GM21526 (cell line): ENCODE measurements at regions not wholly inside any gene's neighbourhood (a gene's known extent, or its start where the extent isn't known, plus 50 kb on each side); places are given as distances from the start of the nearest gene placed in this dataset.
A peak's percentile ranks its signal among the peaks of the same experiment; 100 is the strongest.

ENCODE experiments used
- ATAC-seq: cut with Tn5 transposase; IDR thresholded peaks from one replicate; pipeline ENCODE4 v1.9.1; 2021; ENCODE audit warnings: moderate library complexity; ENCODE audit not compliant: unreplicated experiment, low FRiP score

DNA sequence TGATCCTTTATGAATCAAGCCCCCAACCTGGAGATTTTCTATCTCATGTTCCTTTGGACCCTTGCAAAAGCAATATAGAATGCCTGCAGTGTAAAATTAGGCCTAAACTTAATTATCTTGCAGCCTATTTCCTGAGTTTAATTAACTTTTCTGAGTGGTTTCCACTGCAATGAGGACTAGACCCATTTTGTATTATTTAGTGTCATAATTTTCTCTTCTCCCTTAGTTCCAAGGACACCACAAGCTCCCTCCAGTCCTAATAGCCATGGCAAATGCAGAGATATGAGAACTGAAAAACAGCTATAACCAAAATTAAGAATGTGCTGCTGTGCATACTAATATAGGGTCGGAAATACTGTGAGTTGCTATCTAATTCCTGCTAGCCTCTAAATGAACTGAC is 90.9 kb upstream of the GRAMD2B start:
- ATAC-seq, result no peak

DNA sequence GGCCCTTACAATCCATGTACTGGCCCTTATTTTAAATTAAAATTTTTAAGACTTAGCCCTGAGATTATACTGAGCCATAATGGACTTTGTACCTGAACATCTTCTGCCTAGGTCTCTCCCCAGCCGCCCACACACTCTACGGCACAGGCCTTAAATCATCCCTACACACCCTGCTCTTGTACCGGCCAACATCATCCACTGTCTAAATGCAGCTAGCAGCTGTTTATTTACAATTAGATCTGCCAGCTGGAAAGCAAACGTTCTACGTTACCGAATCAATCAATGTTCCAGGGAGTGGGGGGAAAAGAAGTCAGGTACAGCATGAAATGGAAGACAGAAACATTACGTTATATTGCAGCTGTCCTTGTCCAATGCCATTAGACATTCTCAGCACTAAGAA is 88.4 kb upstream of the GRAMD2B start:
- ATAC-seq, result no peak

DNA sequence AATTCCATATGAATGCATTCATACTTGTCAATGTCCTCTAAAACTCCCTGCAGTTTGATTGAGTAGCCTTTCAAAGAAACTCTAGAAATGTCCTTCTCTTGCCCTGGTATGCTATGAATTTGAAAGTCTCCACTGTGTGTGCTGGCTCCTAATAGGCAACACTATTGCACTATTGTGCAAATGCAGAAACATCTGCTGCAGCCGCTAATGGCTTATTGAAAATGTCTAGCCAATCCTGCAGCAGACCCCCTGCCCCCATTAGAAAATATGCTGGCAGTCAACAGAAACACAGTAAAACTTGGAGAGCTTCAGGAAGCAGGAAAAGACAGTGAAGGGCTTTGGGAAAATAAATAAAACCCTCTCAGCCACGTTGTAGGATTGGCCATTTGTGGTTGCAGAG is 87.3 kb upstream of the GRAMD2B start:
- no peak for ATAC-seq

DNA sequence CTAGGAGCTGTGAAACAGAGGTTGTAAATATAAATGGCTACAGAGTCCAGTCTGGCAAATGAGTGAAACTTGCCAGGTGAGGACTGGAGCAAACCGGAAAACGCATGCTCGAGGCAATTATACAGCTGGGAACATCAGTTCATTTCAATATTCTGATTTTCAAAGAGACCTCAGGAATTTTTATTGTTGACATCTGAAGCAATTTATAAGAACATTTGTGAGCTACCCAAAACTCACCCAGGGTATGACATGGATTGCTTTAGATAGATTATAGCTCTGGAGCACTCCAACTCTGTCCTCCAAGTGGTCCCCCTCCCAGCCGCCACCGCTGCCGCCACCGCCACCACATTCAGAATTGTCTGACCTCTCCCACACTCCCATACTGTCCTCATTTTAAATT is 84.6 kb upstream of the GRAMD2B start:
- no peak for ATAC-seq

DNA sequence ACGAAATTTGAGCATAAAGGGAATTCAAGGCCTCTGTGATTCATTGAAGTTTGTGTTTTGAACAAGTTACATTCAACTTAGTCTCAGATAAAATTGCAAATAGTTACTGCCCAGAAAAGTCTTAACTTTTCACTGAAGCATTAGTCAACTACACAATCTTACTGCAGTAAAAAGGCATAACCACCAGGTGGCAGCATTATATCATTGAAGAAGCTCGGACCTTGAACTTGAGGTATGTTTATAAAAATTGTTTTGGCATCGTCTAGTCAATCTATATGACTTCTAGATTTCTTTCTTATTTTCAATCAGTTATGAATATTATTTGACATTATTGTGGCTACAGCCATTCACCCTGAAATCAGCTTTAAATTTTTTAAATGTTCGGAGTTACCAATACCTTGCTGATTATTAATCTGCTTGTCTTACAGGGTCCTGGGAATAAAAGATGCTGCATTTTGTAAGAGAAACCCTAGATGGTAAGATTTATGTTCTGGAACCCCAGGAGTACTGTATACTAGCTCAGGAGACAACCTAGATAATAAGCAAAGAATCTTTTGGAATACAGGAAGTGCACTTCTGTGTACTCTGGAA is 83.9 kb upstream of the GRAMD2B start:
- peak; percentile 66 for ATAC-seq

DNA sequence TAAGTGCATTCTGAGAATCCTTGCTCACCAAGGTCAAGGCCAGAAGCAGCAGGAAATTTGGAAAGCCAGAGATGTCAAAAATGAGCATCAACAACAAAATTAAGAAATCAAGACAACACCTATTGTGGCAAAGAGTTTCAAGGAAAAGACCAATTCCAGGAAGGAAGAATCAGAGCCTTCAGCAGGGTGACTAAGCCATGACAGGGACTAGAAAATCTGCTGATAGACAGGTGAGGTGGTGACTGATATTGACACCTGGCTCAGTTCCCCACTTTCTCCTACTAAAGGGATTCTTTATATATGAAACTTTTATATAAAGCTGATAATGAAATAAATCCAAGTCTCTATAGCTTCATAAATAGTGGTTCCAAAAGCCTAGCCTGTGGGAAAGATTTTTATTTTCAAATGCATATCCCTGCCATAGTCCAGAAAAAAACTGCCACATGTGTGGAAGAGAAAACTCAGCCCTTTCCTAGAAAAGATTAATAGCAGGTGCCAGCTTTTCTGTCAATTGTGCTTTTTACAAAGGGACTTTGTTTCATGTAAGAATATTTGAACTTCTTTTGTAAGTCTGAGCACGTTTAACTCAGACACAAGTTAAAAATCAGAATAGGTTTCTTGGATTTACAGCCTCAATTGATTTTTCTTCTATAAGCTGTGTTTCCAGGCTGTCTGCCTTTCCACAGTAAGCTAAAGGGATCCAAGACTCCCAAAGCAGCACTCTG is 81.1 kb upstream of the GRAMD2B start:
- ATAC-seq, result no peak

DNA sequence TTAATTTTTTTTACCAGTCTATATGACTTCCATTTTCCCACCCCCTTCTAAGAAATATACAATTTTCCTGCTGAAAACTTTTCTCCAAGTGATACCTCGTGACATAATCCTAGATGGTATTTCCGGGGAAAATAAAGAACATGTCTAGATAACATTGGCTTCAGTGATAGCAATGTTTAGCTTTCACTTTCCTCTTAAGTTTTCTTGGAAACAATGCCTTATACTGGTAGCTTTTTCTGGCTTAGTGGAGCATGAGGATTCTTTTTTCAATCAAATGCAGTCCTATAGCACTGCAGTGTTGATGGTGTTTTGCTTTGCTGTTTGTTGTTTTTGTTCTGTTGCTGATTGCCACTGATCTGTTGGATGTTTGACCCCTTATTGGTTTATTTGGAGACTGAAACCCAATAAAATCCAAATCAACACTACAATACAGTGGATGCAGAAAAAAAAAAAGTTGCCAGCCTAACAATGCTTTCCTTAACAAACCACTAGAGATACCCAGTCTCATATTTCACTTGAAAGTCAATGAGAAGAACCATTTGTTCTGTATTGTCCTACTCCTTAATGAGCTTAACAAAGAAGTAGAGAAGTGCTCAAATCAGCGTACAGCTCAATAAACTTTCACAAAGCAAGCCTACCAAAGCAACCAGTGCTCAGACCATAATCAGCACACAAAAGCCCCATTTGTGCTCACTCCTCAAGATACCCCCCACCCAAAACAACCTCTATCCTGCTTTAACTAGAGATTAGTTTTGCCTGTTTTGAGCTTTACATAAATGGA is 74.2 kb upstream of the GRAMD2B start:
- no peak for ATAC-seq

DNA sequence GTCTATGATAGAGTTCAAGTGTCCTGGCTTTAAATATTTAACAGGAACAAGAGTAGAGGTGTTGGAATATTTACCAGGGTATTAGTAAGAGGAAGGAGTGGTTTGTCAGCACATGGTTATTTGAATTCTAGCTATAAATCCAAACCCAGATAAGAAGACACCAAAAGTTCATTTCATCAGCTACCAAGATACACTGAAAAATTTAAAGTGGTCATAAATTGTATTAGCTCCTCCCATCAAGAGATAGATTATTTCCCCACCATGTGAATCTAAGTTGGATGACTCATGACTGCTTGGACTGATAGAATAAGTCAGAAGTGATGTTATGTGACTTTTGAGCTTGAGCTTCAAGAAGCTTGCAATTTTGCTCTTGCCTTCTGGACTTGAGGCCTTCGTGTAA is 72.1 kb upstream of the GRAMD2B start:
- no peak for ATAC-seq

DNA sequence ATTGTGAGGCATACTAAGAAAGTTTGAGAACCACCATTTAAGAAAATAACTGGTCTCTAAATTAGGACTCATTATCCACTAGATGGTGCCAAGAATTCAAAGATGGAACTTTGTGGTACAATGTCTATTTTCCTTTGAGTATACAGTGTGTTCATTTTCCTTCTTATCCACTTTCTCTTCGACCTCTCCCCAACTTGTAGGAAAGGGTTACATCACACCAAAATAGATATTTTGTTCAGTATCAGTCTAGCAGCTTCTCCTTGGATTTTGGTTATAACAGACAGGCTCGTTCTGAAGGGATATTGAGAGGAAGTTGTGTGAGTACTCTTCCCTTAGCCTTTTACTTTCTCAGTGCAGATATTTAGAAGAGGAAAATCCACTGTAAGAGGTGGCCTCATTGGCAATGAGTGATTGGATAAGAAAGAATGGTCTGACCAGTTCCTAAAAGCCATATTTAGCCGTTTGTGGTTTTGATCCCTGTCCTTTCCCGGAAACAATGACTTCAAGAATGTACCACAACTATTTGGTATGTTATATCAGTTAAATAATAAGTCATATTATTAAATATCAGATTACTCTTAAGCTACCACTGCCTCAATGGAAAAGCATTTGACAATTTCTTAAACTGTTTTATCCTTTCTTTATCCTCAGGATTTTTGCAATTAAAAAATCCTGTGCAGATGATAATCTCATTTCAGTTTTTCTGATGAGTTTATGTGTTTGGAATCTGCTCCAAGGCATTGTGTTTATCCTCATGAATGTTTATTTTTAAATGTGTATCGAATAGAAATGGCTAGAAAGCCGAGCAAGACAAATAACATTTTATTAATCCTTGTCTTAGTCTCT is 69.0 kb upstream of the GRAMD2B start:
- no peak for ATAC-seq

DNA sequence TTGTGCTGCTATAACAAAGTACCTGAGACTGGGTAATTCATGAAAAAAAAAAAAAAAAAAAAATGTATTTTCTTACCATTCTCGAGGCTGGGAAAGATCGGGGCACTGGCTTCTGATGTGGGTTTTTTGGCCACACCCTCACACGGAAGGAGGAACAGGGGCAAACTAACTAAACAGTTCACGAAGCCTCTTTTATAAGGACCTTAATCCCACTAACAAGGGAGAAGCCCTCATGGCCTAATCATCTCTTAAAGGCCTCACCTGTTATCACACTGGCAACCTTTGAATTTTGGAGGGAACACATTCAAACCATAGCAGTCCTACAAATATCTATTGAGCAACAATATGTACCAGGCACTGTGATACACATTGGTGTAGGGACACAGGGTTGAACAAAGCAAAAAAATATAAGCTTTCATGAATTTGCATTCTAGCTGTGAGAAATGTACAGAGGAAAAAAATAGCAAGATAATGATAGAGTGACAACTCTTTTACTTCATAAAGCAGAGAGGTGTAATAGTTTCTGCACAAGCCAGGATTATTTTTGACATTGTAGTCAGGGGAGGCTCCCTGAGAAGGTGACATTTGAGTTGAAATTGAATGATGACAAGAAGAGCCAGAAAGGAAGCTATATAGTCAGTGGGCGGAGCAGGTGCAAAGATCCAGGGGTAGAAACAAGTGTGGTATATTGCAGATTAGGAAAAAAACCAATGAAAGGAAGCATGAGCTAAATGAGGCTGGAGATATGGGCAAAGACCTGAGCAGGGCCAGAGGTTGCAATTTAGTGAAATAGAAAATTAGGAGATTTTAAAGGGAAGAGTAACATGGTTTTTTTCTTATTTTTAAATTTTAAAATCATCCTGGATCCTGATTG is 68.1 kb upstream of the GRAMD2B start:
- ATAC-seq, result no peak

DNA sequence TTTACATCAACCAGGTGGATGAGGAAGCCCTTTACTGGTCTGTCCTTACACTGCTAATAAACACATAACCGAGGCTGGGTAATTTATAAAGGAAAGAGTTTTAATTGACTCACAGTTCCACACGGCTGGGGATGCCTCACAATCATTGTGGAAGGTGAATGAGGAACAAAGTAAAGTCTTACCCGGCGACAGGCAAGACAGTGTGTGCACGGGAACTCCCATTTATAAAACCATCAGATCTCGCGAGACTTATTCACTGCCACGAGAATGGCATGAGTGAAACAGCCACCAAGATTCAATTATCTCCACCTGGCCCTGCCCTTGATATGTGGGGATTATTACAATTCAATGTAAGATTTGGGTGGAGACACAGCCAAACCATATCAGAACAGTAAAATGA is 67.3 kb upstream of the GRAMD2B start:
- no peak for ATAC-seq

DNA sequence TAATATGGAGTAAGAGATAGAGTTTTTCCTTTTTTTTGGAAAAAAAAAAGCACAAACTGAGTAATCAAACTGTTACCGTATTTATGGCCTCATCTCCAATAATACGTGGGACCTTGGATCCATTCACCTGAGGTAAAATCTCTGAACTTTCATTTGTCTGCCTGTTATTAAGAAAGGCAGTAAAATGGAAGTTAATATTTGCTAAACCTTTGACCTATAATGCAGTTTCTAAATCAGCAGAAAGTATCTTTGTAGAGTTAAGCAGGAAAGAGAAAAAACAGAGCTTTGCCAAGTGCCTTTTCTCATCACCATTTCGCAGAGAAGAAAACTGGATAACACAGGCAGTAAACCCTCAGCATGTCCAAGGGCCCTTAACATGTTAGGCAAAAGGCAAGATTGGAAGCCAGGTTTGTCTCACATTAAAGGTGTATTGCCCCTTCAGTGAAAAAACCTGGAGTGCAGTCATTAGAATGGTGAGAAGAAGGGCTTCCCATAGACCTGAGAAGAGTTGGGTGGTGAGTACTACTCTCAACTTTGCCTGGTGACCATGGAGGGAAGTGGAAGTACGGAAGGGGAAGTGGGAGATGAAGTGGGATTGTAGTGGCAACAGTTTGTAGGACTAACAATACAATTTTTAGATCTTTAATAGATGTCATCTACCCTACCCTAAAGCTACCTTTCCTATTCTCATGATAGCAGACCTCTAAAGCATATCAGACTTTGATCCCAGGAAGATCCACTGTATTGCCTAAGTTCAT is 65.4 kb upstream of the GRAMD2B start:
- no peak for ATAC-seq

DNA sequence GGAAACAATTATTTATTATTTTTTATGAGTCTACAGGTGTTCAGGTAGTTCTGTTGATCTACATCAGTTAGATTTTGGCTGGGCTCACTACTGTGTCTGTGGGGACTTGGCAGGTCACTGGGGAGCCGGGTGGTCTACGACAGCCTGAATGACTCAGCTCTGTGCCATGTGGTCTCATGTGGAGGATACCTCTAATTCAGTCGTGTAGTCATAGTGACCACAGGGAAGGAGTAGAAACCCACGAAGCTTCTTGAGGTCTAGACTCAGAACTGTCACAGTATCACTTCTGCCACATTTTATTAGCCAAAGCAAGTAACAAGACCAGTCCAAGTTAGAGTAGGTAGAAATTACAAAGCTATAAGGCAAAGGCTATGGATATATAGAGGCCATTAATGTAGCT is 64.7 kb upstream of the GRAMD2B start:
- peak; percentile 93 for ATAC-seq

DNA sequence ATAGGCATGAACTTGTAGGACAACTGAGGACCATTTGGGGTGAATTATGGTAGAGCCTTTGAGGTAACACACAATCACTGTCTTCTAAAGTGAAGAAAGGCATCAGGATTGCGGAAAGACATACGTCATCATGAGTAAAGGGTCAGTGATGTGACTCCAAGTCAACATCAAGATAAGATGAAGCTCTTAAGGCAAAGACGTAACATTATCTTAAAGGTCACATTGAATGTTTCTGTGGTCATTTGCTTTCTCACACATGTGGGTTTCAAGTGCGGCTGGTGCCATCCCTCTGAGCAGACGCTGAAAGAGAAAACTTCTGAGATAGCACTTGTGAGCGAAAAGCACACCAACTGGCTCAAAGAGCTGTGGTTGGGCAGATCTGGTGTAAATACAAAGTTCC is 63.3 kb upstream of the GRAMD2B start:
- ATAC-seq, result no peak

DNA sequence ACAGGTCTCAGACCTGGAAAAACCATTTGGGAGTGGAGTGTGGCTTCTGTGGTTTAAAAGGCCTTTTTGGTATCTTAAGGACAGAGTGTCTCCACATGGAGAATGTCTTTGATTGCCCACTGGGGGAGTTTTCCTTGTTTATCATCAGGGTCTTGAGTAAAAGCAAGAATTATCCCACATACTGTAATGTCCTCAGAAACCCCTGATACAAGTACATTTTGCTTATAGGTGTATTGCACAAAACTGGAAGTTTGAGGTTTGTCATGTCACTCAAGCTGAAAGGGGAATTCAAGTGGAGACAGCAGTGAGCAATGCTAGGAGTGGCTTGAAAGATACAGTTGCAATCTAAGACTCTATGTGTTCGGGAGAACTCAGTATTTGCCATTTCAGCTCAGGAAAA is 62.7 kb upstream of the GRAMD2B start:
- no peak for ATAC-seq

DNA sequence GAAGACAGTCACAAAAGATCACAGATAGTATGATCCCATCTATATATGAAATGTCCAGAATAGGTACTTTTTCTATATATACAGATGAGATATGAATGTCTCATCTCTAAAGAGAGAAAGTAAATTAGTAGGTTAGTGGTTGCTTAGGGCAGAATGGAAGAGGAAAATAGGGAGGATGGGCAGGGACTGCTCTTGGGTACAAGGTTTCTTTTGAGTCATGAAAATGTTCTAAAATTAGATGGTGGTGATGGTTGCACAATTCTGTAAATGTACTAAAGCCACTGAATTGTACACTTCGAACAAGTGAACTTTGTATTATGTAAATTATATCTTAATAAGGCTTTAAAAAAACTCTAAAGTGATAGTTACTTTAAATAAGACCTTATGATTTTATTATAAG is 59.6 kb upstream of the GRAMD2B start:
- no peak for ATAC-seq

DNA sequence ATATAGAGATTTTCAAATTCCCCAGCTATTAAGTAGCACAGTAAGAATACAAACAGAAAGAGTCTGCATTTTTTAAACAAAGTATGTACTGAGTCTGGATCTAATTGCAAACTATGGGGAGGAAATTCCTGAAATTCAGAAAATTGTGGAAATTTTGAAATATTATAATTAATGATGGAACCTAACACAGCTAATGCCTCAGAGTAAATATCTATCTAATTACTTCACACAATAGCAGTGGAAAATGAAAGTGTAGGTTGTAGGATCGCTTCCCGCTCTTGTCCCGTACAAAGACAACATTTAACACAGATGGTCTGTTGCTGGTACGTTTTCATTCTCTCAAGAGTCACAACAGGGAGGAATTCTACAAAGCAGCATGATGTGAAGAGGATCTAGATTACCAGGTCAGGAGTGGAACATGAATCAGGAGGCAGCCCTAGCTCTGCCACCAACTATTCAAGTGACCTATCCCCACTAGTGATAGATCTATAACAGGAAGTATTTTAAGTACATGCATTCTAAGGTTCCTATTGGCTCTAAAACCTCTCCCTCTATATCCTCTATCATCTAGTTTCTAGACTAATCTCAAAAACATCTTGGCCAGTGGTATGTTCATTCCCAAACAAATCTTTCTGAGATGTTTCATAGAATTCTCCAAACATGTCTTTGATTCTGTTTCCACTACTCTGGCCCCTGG is 58.9 kb upstream of the GRAMD2B start:
- ATAC-seq, result no peak

DNA sequence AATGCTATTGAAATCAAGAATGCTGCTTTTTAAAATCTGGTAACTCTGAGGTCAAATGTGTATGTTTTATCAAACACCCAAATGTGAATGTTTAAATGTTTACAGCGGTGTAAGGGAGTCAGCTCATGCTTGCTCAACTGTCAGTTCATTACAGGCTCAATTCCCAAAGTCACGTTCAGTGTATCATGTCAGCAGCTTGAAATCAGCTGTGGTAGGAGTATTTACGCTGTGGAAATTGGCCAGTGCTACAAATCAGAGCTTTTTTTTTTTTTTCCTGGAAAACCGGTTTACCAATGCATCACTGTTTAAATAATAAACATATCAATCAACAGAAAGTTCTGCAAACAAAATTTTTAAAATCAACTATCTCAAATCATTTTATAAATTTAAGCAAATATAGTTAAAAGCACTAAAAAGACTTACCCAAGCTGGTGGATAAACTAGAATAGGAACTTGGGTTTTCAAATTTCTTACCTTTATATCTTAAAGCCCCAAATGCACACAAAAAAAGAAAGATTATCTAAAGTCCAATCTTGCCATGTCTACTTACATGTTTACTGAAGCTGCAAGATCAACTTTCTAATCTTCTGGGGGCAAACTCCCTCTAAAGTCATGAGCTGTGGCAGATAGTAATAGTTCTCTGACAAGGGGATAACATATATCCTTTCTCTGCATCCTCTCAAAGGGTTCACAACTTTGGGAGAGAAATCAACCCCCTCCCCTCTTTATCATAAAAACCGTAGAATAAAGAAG is 57.6 kb upstream of the GRAMD2B start:
- ATAC-seq, result no peak
